ENCODE measurements at regions not wholly inside any gene's neighbourhood (a gene's known extent, or its start where the extent isn't known, plus 50 kb on each side); places are given as distances from the start of the nearest gene placed in this dataset.

DNA sequence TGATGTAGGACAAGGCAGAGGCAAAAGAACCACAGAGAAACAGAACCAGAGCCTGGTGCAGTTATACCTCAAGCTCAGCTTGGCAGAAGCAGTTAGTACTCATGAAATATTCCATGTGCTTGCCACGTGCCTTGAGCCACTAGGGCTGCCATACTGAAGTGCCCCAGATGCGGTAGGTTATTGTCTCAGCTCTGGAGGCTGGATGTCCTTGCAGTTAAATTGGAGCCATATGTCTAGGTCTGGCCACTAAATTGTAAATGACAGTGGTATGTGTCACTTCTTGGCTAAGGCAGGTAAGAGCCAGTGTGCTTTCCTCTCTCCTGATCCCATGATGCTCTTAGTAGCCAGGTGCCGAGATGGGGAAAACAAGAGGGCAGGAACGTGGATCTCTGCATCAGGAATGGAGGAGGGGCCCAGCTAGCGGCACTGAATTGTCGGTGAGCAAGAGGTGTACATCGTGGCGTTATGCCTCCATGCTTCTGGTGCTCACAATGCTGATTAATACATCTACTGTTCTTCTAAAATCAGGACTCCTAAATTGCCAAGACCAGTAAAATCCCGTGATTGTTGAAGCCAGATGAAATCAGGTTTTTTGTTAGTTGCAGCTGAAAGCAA, 73.5 kb downstream of the PSMG1 start:
- Mint-ChIP-seq H3K9me3 (no peaks in the 10 kb centered on the region), H3K36me3 (ENCODE audit: low read depth) (no peaks in the 10 kb centered on the region), H3K27me3 (ENCODE audit: insufficient read depth, low read depth, poor library complexity) (peaks cover 7% of the 10 kb centered on the region), H3K4me1 (no peaks in the 10 kb centered on the region; the same call in 2 of the 3 replicates), H3K4me3 (no peak overlapping the region), H3K27ac (no peak overlapping the region)
- peaks cover 11% of the 10 kb centered on the region; the same call in 1 of the 2 replicates for H3K9me2 ChIP-seq (ENCODE audit: insufficient read depth)
- no peak for ATAC-seq
- no peaks in the 10 kb centered on the region for H3K79me2 ChIP-seq (replicated peaks; ENCODE audit: insufficient read depth)
- DNase-seq (ENCODE audit: low spot score) = no peak
- no peak overlapping the region for H3K4me2 ChIP-seq
- H3K4me3 ChIP-seq = no peak overlapping the region
- no peak overlapping the region for H3K27ac ChIP-seq (ENCODE audit: low read depth)
- no peaks in the 10 kb centered on the region for H3K4me1 ChIP-seq (ENCODE audit: insufficient read depth)
- H4K20me1 ChIP-seq (replicated peaks; ENCODE audit: insufficient read depth) = no peaks in the 10 kb centered on the region
- H3K27me3 ChIP-seq (ENCODE audit: insufficient read depth) = no peaks in the 10 kb centered on the region
- H2AFZ ChIP-seq = no peak overlapping the region
- TF ChIP-seq ETS1 (IDR thresholded peaks at IDR 0.05) (no peak), CREB1 (CRISPR knock-in tag; IDR thresholded peaks at IDR 0.05; ENCODE audit: low read depth) (no peak), STAT1 (IDR thresholded peaks at IDR 0.05; ENCODE audit: unreplicated experiment) (no peak), ZNF114 (CRISPR knock-in tag; IDR thresholded peaks at IDR 0.05) (no peak), EZH2 (IDR thresholded peaks at IDR 0.05; ENCODE audit: low read depth, unreplicated experiment) (no peak), ZNF462 (CRISPR knock-in tag; IDR thresholded peaks at IDR 0.05) (no peak), ZNF331 (CRISPR knock-in tag; IDR thresholded peaks at IDR 0.05; ENCODE audit: low read depth) (no peak), EZH2phosphoT487 (IDR thresholded peaks at IDR 0.05; ENCODE audit: unreplicated experiment) (no peak)
- TF ChIP-seq, protein P1, sequence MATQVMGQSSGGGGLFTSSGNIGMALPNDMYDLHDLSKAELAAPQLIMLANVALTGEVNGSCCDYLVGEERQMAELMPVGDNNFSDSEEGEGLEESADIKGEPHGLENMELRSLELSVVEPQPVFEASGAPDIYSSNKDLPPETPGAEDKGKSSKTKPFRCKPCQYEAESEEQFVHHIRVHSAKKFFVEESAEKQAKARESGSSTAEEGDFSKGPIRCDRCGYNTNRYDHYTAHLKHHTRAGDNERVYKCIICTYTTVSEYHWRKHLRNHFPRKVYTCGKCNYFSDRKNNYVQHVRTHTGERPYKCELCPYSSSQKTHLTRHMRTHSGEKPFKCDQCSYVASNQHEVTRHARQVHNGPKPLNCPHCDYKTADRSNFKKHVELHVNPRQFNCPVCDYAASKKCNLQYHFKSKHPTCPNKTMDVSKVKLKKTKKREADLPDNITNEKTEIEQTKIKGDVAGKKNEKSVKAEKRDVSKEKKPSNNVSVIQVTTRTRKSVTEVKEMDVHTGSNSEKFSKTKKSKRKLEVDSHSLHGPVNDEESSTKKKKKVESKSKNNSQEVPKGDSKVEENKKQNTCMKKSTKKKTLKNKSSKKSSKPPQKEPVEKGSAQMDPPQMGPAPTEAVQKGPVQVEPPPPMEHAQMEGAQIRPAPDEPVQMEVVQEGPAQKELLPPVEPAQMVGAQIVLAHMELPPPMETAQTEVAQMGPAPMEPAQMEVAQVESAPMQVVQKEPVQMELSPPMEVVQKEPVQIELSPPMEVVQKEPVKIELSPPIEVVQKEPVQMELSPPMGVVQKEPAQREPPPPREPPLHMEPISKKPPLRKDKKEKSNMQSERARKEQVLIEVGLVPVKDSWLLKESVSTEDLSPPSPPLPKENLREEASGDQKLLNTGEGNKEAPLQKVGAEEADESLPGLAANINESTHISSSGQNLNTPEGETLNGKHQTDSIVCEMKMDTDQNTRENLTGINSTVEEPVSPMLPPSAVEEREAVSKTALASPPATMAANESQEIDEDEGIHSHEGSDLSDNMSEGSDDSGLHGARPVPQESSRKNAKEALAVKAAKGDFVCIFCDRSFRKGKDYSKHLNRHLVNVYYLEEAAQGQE (IDR thresholded peaks at IDR 0.05; ENCODE audit: unreplicated experiment) = no peak
- no peaks in the 10 kb centered on the region for H3K36me3 ChIP-seq (ENCODE audit: insufficient read depth)
- no peaks in the 10 kb centered on the region for H3F3A ChIP-seq (replicated peaks; ENCODE audit: low read depth)
